H9 (cell line): ENCODE measurements at regions not wholly inside any gene's neighbourhood (a gene's known extent, or its start where the extent isn't known, plus 50 kb on each side); places are given as distances from the start of the nearest gene placed in this dataset.
"Not testable (repeated sequence)": the region's sequence is repeated elsewhere in the genome, so short reads cannot be mapped to it uniquely, and the experiment has no call there.

Experiments used
- DNase-seq: peaks from one replicate; pipeline ENCODE4 v3.0.0-alpha.2; 2017
- H2AFZ ChIP-seq: one replicate; pipeline ENCODE4 v1.6.1; 2013; ENCODE audit warnings: mild to moderate bottlenecking, low read length, control low read depth, moderate library complexity
- H2AK5ac ChIP-seq: 2 replicates; pipeline ENCODE4 v1.6.1; 2013; ENCODE audit warnings: low read length, control low read depth, mixed read lengths; ENCODE audit not compliant: insufficient read length
- H2BK120ac ChIP-seq: one replicate; pipeline ENCODE4 v1.6.1; 2013; ENCODE audit warnings: low read depth, mild to moderate bottlenecking, low read length, control low read depth, inconsistent platforms; ENCODE audit not compliant: poor library complexity, severe bottlenecking
- H2BK12ac ChIP-seq: 2 replicates; pipeline ENCODE4 v1.6.1; 2013; ENCODE audit warnings: low read length, control low read depth, mixed read lengths, low read depth; ENCODE audit not compliant: insufficient read length
- H2BK15ac ChIP-seq: 2 replicates; pipeline ENCODE4 v1.6.1; 2013; ENCODE audit warnings: low read depth, low read length, control low read depth
- H2BK20ac ChIP-seq: one replicate; pipeline ENCODE4 v1.6.1; 2013; ENCODE audit warnings: low read depth, mild to moderate bottlenecking, low read length, control low read depth, inconsistent platforms; ENCODE audit not compliant: poor library complexity, severe bottlenecking
- H2BK5ac ChIP-seq: 2 replicates; pipeline ENCODE4 v1.6.1; 2013; ENCODE audit warnings: low read length, control low read depth, mixed read lengths; ENCODE audit not compliant: insufficient read length
- H3K14ac ChIP-seq: 2 replicates; pipeline ENCODE4 v1.6.1; 2013; ENCODE audit warnings: low read length, control low read depth; ENCODE audit not compliant: insufficient read depth
- H3K18ac ChIP-seq: 2 replicates; pipeline ENCODE4 v1.6.1; 2013; ENCODE audit warnings: low read depth, mild to moderate bottlenecking, mixed read lengths, low read length, control low read depth; ENCODE audit not compliant: insufficient read length
- H3K23ac ChIP-seq: 2 replicates; pipeline ENCODE4 v1.6.1; 2013; ENCODE audit warnings: low read length, control low read depth, mixed read lengths, low read depth; ENCODE audit not compliant: insufficient read length
- H3K23me2 ChIP-seq: 2 replicates; pipeline ENCODE4 v1.6.1; 2013; ENCODE audit warnings: low read depth, mild to moderate bottlenecking, mixed read lengths, low read length, control low read depth; ENCODE audit not compliant: insufficient read length, poor library complexity, severe bottlenecking
- H3K27ac ChIP-seq: 2 replicates; pipeline ENCODE4 v1.5.1; 2013; ENCODE audit warnings: low read length, control low read depth, mixed read lengths, low read depth; ENCODE audit not compliant: insufficient read length
- H3K27me3 ChIP-seq: 2 replicates; pipeline ENCODE4 v1.6.1; 2013; ENCODE audit warnings: low read length, control low read depth, inconsistent platforms; ENCODE audit not compliant: insufficient read depth
- H3K4ac ChIP-seq: 2 replicates; pipeline ENCODE4 v1.6.1; 2013; ENCODE audit warnings: low read depth, mild to moderate bottlenecking, control low read depth, inconsistent platforms, low read length, moderate library complexity
- H3K4me1 ChIP-seq: 2 replicates; pipeline ENCODE4 v1.6.1; 2013; ENCODE audit warnings: low read length, control low read depth, inconsistent platforms; ENCODE audit not compliant: insufficient read depth
- H3K4me2 ChIP-seq: 2 replicates; pipeline ENCODE4 v1.6.1; 2013; ENCODE audit warnings: low read length, control low read depth, mixed read lengths; ENCODE audit not compliant: insufficient read length, insufficient read depth
- H3K56ac ChIP-seq: 2 replicates; pipeline ENCODE4 v1.6.1; 2013; ENCODE audit warnings: low read depth, mild to moderate bottlenecking, mixed read lengths, low read length, control low read depth; ENCODE audit not compliant: insufficient read length
- H3K79me1 ChIP-seq: 2 replicates; pipeline ENCODE4 v1.6.1; 2013; ENCODE audit warnings: low read depth, mild to moderate bottlenecking, moderate library complexity, low read length, control low read depth, inconsistent platforms; ENCODE audit not compliant: insufficient read depth, poor library complexity, severe bottlenecking
- H3K79me2 ChIP-seq: 2 replicates; pipeline ENCODE4 v1.6.1; 2013; ENCODE audit warnings: low read length, control low read depth, inconsistent platforms; ENCODE audit not compliant: insufficient read depth
- H3K9ac ChIP-seq: 2 replicates; pipeline ENCODE4 v1.6.1; 2013; ENCODE audit warnings: low read length, control low read depth, mixed read lengths; ENCODE audit not compliant: insufficient read length; ENCODE audit errors: extremely low read depth
- H3K9me3 ChIP-seq: one replicate; pipeline ENCODE4 v1.6.1; 2013; ENCODE audit warnings: low read depth, low read length, inconsistent platforms; ENCODE audit not compliant: control insufficient read depth
- H3T11ph ChIP-seq: one replicate; pipeline ENCODE4 v1.6.1; 2013; ENCODE audit warnings: mild to moderate bottlenecking, low read length, control low read depth, inconsistent platforms
- H4K20me1 ChIP-seq: one replicate; pipeline ENCODE4 v1.6.1; 2013; ENCODE audit not compliant: control insufficient read depth, insufficient read length, insufficient read depth
- H4K5ac ChIP-seq: 2 replicates; pipeline ENCODE4 v1.6.1; 2013; ENCODE audit warnings: low read depth, mild to moderate bottlenecking, mixed read lengths, low read length, control low read depth; ENCODE audit not compliant: insufficient read length
- H4K8ac ChIP-seq: replicated peaks from 2 replicates; pipeline ENCODE4 v1.6.1; 2013; ENCODE audit warnings: low read length, control low read depth, mixed read lengths, low read depth; ENCODE audit not compliant: insufficient read length
- H4K91ac ChIP-seq: 2 replicates; pipeline ENCODE4 v1.6.1; 2013; ENCODE audit warnings: low read depth, mild to moderate bottlenecking, moderate library complexity, mixed read lengths, low read length, control low read depth; ENCODE audit not compliant: insufficient read length
- H3K27ac Mint-ChIP-seq, 3 experiments: 2 replicates in 2 of 3; 3 replicates in 1 of 3; pipeline ENCODE4 v1.8.0; 2020 to 2021; ENCODE audit warnings: mixed read lengths in 3 of 3, mild to moderate bottlenecking in 1 of 3, moderate library complexity in 1 of 3
- H3K27me3 Mint-ChIP-seq: 2 replicates; pipeline ENCODE4 v1.8.0; 2021; ENCODE audit warnings: low read depth, mild to moderate bottlenecking, moderate library complexity, mixed read lengths
- H3K36me3 Mint-ChIP-seq, 3 experiments: 2 replicates in 2 of 3; 3 replicates in 1 of 3; pipeline ENCODE4 v1.8.0; 2020 to 2021; ENCODE audit warnings: low read depth in 3 of 3, mixed read lengths in 3 of 3; ENCODE audit not compliant: insufficient read depth in 1 of 3
- H3K4me1 Mint-ChIP-seq, 2 experiments: 2 replicates each; pipeline ENCODE4 v1.8.0; 2020; ENCODE audit warnings: mixed read lengths in 2 of 2
- H3K4me3 Mint-ChIP-seq, 2 experiments: 2 replicates in 1 of 2; 3 replicates in 1 of 2; pipeline ENCODE4 v1.8.0; 2020 to 2021; ENCODE audit warnings: mild to moderate bottlenecking in 2 of 2, mixed read lengths in 2 of 2, moderate library complexity in 1 of 2
- H3K9me3 Mint-ChIP-seq, 2 experiments: 2 replicates in 1 of 2; 3 replicates in 1 of 2; pipeline ENCODE4 v1.8.0; 2020; ENCODE audit warnings: mild to moderate bottlenecking in 2 of 2, mixed read lengths in 2 of 2, moderate library complexity in 1 of 2
- WGBS: extraction: QIAGEN DNeasy Blood & Tissue Kit; methylation state at CpG from one replicate; pipeline ENCODE4 v1.1.7; 2013; ENCODE audit warnings: missing lambda C conversion rate, low lambda C conversion rate, mixed read lengths; ENCODE audit not compliant: insufficient read length; ENCODE audit errors: extremely low coverage; 5-methylcytosine and 5-hydroxymethylcytosine counted together
- TF ChIP-seq, protein P1 (sequence below): fragments of 200-600 bp; sonication (generic); conservative IDR thresholded peaks from 3 replicates; pipeline ENCODE4 v1.8.0; 2021; ENCODE audit warnings: antibody characterized with exemption, mild to moderate bottlenecking

DNA sequence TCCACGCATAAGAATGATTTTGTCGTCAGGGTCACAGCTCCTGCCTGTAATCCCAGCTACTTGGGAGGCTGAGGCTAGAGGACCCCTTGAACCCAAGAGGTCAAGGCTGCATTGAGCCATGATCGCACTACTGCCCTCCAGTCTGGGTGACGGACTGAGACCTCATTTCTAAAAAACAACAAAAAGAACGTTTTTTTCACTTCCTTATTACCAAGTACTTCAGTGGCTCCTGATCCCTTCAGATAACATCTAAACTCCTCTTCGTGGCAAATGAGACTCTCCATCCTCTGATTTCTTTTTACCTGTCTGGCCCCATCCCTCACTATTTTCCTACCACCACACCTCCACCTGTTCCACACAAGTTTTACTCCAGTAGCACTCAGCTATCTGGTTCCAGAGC lies 105.4 kb upstream of the TLK1 start:
- TF ChIP-seq, protein P1, sequence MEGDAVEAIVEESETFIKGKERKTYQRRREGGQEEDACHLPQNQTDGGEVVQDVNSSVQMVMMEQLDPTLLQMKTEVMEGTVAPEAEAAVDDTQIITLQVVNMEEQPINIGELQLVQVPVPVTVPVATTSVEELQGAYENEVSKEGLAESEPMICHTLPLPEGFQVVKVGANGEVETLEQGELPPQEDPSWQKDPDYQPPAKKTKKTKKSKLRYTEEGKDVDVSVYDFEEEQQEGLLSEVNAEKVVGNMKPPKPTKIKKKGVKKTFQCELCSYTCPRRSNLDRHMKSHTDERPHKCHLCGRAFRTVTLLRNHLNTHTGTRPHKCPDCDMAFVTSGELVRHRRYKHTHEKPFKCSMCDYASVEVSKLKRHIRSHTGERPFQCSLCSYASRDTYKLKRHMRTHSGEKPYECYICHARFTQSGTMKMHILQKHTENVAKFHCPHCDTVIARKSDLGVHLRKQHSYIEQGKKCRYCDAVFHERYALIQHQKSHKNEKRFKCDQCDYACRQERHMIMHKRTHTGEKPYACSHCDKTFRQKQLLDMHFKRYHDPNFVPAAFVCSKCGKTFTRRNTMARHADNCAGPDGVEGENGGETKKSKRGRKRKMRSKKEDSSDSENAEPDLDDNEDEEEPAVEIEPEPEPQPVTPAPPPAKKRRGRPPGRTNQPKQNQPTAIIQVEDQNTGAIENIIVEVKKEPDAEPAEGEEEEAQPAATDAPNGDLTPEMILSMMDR = no peak
- Histone ChIP-seq H3K27ac (no peak overlapping the region), H4K8ac (no peak overlapping the region), H3K79me2 (no peaks in the 10 kb centered on the region), H3K79me1 (no peaks in the 10 kb centered on the region), H2BK120ac (no peak overlapping the region), H3K4me2 (no peak overlapping the region), H3K4ac (no peak overlapping the region), H3K9ac (no peak overlapping the region), H2BK12ac (no peak overlapping the region), H3K27me3 (no peaks in the 10 kb centered on the region), H3K14ac (no peak overlapping the region), H3K9me3 (no peaks in the 10 kb centered on the region), H4K20me1 (no peaks in the 10 kb centered on the region), H2BK15ac (no peak overlapping the region), H3K56ac (no peak overlapping the region), H3K18ac (no peak overlapping the region), H4K91ac (no peak overlapping the region), H3K23me2 (no peaks in the 10 kb centered on the region), H4K5ac (no peak overlapping the region), H2AK5ac (no peak overlapping the region), H3K23ac (no peak overlapping the region), H3T11ph (no peak overlapping the region), H2BK20ac (no peak overlapping the region), H2BK5ac (no peak overlapping the region), H2AFZ (no peak overlapping the region), H3K4me1 (no peaks in the 10 kb centered on the region)
- no peak overlapping the region for H3K27ac Mint-ChIP-seq
- H3K4me3 Mint-ChIP-seq = no peak overlapping the region
- H3K27me3 Mint-ChIP-seq = no peaks in the 10 kb centered on the region
- DNase-seq = no peak
- H3K4me1 Mint-ChIP-seq = peaks cover 16 to 20% of the 10 kb centered on the region in 2 experiments
- no CpG with 5 or more reads among the region's 6 CpGs for WGBS
- H3K9me3 Mint-ChIP-seq = no peaks in the 10 kb centered on the region; a peak in 1 of 5 replicates
- no peaks in the 10 kb centered on the region for H3K36me3 Mint-ChIP-seq

DNA sequence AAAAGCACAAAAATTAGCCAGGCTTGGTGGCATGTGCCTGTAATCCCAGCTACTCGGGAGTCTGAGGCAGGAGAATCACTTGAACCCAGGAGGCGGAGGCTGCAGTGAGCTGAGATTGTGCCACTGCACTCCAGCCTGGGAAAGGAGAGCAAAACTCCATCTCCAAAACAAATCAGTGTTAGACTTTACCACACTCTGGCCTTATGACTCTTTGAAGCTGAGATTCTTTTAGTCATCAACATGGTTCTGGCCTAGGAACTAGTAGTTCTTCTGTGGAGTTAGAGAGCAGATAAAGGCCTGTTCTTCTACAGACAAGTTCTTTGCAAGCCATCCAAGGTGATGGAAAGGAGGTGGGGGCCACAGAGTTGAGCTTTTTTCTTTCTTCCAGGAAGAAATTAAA lies 100.8 kb upstream of the TLK1 start:
- not testable (repeated sequence) for H3K27ac ChIP-seq, H3K9ac ChIP-seq, H3K14ac ChIP-seq, H4K8ac ChIP-seq, H3K79me2 ChIP-seq, H2BK5ac ChIP-seq, H2AFZ ChIP-seq, H3K23ac ChIP-seq, H2BK20ac ChIP-seq, H2BK12ac ChIP-seq, H3K23me2 ChIP-seq, H3K56ac ChIP-seq, H4K91ac ChIP-seq, H2BK15ac ChIP-seq, H3K9me3 Mint-ChIP-seq, H3K79me1 ChIP-seq, DNase-seq, H3K4me1 ChIP-seq, H2BK120ac ChIP-seq, H3K4me2 ChIP-seq, H2AK5ac ChIP-seq, H3K4me3 Mint-ChIP-seq, H3T11ph ChIP-seq, H3K27me3 ChIP-seq, H3K4ac ChIP-seq, H3K18ac ChIP-seq, H4K5ac ChIP-seq, H3K9me3 ChIP-seq, H3K27me3 Mint-ChIP-seq, H4K20me1 ChIP-seq
- Mint-ChIP-seq H3K36me3 (peaks cover 0 to 12% (median 2%) of the 10 kb centered on the region in 3 experiments; a peak in 3 of 7 replicates), H3K27ac (peak overlapping the region in 2 of 3 experiments; percentile 52 to 69; a peak in 2 of 7 replicates), H3K4me1 (peaks cover 25 to 31% of the 10 kb centered on the region in 2 experiments)
- WGBS = no CpG with 5 or more reads among the region's 2 CpGs
